ENCODE measurements at regions not wholly inside any gene's neighbourhood (a gene's known extent, or its start where the extent isn't known, plus 50 kb on each side); places are given as distances from the start of the nearest gene placed in this dataset.

DNA sequence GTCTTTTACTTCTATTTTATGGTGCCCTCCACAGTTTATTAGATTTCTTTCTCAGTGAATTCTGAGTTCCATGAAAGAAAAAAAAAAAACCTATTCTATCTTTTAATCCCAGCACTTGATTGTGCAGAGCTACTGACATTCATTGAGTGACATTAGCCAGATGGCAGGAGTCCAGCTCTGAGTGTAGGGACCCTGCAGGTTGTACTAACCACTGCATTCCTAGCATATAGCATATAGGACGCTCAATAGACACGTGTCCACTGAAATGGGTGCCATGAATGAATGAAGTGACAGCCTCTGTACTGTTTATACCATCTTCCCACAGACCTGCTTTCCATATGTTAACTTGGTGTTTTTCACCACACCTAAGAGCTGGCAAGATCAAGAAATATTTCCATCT lies 206.3 kb downstream of the RAP2A start:
- DNase-seq = no peak

DNA sequence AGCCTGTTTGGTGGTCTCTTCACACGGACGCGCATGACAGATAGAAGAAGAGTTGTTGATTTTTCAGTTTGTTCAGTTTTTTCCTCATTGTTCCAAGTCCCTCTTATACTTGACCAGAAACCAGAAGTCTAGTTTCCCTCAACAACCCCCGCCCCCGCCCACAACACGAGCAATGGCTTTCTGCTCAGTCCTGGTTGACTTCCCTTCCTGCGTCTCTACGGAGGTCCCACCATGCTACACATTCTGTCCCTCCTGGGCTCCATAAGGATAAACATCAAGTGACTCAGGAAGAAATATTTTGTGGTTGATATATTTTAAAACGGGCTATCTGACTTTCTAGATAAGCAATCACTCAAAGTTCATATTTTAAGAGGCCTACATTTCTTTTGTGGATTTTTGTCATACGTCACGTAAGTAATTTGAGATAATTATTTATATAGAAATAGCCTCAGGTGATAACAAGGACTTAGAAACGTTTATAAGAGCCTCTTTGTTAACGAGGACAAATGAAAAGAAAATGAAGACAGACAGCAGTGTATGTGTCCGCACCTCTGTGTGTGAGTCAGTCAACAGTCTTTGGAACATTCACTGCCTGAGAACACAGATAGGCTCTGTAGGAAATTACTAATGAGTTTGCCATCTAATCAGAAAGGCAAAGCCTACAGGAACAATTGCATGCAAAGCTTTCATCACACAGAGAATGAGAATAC lies 214.4 kb downstream of the RAP2A start:
- DNase-seq = no peak

DNA sequence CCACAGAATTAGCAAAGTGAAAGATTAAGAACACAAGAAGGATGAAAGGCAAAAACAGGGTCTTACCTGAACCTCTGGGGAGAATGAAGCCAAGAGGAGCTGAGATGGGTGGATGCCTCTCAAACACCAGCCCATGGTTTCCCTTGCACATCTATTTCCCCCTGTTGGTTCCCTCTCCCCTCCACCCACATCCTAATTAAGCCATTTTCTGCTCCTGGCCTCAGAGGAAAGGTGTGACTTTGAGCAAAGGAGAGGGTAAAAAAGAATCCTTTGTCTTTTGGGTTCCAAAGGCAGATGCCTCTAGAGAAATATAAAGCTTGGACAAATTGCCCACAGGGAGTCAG lies 214.9 kb downstream of the RAP2A start:
- no peak for DNase-seq

DNA sequence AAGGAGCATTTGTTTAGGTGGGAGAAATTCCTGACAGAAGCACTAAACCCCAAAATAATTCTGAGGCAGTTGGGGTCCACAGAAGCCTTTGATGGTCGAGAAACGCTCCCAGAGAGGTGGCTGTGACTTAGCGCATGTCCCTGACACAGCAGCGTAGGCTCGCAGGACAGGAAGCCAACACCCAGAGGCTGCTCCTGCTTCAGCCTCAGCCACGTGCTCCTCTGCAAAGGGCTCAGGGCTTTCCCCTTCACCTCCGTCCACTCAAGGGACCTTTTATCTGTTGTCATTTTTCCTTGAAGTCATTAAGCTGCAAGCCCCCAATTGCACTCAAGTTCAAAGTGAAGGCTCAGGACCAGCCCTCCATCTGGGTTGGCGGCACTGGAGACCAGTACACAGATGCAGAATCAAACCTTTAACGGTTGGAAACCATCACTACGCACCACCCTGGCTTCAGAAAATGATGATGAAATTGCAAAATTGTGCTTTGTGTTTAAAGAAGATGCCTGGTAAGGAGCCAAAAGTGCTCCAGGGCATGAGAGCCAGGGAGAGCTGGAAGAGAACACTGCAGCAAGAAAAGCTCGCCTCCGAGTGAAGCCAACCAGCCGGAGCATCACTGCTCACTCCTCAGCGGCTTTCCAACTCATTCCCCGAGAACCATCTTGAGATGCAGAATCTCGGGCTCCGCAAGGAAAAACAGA lies 219.6 kb downstream of the RAP2A start:
- DNase-seq = no peak

DNA sequence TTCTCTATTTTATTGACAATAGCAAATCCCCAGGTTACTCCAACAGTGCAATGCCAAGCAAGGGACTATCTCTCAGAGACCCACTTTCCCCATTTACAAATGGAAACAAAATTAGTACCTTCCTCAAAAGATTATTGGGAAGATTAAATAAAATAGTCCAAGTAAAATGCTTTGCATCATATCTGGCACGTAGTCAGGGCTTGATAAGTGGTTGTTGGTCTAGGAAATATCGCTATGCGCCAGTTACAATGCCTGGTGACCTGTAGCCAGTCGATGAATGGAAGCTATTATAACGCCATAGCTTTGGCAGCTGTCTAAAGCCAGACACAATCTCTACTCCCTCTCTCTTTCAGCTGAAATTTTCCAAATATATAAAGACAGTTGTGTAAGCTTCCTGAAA lies 220.3 kb downstream of the RAP2A start:
- no peak for DNase-seq

DNA sequence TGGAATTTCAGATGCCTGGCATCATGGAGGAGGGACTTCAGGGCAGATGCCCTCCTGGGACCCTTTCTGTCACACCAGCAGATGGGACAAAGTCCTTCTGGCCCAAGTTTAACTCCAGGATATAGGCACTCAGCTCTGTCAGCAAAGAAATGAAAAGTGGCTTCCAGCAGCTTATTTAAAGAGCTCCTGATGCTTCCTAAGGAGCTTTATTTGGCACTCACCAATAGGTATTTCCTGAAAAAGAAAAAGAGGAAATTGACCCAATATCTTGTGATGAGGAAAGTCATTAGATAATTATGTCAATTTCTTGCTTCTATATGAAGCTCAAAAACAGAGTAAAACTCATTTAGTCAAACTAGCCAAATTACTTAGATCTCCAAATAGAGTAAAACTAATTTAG lies 224.6 kb downstream of the RAP2A start:
- DNase-seq = no peak

DNA sequence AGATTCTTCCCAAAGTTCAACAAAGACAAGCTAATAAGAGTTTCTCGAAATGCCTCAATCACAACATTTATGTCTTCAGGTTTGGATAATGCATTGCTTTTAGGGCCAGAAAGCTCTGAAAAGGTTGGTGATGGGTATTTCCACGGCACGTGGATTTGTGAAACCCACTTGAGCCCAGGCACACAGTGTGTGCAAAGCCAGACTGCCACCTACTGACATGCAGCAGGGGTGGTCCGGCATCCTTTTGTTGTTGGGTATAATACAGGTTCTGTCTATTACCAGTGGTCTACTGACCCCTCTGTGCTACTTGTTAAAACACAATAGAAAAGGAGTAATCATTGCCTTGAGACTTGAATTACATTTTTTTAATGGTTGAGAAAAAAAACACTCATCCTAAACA lies 225.6 kb downstream of the RAP2A start:
- no peak for DNase-seq

DNA sequence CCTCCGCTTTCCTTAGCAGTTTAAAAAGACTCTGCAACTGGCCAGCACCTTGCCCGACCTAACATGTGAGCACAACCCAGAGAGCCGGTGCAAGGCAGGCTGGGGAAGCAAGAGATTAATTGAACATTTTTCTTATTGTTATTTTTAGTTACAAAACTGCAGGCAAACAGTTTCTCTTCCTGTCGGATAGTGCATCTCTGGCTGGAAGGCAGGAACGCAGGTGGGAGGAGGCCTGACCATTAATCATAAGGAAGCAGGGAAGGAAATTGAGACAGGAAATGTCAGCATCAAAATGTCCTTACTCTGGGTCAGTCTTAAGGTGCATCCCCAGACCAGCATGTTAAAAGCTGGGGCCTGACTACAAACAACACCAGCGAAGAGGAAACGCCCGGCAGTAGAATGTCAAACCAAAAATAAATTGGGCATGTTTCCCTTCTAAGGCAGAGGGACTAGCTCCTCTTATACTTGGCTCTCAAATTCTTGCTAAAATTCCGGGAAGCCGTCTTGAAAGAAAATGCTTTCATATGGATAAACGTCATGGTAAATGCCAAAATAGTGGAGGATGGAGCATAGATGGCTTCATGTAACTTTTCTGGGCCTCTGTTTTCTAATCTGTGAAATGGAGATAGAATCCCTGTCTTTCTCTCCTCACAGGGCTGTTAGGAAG lies 226.8 kb downstream of the RAP2A start:
- DNase-seq = no peak

DNA sequence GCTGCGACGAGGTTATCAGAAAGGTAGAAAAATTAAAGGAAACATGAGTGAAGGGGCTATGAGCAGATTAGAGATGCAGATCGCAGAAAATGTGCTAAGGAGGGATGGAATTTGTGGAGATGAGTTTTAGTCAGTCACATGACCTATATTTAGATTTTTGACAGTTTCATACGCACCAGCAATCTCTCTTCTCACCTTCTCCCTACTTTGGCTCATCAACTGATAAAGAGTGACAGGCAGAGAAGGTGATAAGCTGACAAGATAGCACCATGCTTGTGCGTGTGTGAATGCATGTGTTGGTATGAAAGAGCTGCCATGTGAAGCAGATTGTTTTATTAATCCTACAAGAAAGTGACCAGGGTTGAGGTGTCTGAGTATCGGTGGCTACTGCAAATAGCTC lies 252.6 kb downstream of the RAP2A start:
- DNase-seq = no peak

DNA sequence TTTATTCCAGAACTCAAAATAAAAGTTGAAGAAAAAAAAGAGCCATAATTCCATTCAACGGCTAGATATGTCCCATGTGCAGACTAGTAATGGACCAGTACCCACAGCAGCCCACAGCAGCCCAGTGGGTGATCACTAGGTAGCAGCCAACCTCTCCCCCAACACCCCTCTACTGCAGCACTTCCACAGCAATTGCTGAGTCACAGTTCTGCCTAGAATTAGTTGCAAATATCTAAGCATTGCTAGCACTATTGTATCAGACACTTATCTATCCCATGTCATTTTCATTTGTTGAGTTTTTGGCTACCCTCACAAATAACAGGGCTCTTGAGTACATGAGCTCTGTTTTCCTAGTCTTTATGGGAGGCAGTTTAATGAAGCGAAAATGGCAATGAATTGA lies 258.7 kb downstream of the RAP2A start:
- no peak for DNase-seq

DNA sequence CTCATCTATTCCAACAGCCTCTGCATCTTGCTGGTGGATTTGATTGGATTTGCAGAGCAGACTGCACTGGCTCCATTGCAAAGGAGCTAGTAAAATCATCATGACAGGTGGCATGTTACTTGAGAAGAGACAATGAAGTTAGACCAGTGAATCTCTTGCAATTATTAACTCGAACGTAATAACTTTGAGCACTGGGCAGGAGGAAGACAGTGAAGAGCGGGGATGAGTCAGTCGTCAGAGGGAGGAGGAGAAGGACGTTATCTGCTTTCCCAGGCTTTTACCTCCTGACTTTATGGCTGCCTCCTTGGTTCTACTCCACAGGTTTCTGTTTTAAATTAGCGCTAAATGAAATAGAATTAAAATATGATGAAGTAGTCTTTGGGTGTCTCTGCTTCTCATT lies 257.8 kb upstream of the IPO5 start:
- no peak for DNase-seq

DNA sequence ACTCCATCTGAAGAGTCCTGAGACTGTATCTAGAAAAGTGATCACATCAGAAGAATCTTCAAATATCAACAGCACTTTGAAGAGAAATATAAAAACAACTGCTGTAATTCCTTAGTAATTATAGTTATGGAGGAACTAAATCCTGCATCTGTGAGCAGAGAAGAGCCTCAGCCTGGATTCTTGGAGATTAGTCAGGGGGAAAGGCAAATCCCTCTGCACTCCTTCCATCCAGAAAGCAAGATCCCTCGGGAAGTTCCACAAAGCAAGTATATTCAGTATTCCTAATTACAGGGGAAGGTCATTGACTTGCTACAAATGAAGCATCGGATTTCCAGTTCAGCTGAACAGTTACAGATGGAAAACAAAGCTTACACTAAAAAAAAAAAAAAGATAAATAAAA lies 256.6 kb upstream of the IPO5 start:
- no peak for DNase-seq

DNA sequence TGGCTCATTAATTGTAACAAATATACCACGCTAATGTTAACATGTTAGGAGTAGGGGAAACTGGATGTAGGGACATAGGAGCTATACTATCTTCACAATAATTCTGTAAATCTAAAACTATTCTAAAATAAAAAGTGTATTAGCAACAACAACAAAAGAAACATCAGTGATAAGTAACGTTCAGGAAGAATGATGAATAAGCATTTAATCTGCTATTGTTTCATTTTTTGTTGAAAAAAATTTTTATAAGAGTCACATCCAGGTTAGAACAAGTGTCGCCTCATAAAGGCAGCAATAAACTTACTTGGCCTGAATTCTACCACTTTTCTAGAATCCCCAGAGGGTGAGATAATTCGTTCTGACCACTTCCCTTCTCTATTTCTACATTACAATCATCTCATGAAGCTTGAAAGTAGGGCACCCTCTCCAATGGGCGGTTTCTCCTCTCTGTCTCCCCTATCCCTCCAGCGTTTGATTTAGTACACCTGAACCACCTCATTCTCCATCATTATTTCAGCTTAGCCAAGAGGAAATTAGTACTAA lies 253.1 kb upstream of the IPO5 start:
- no peak for DNase-seq

DNA sequence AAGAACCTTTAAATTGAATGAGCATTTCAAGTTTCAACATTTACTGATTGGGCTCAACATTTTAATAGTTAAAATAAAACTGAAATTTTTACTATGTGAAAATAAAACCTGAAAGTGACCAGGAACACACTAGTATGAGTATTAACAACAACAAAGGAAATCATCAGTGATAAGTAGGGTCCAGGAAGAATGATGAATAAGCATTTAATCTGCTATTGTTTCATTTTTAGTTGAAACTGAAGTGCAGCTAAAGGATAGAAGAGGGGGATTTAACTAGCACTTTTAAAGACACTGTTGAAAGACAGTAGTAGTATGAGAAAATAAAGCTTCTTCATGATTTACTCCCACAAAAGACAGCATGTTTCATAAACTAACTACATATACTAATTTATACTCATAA lies 250.9 kb upstream of the IPO5 start:
- DNase-seq = no peak

DNA sequence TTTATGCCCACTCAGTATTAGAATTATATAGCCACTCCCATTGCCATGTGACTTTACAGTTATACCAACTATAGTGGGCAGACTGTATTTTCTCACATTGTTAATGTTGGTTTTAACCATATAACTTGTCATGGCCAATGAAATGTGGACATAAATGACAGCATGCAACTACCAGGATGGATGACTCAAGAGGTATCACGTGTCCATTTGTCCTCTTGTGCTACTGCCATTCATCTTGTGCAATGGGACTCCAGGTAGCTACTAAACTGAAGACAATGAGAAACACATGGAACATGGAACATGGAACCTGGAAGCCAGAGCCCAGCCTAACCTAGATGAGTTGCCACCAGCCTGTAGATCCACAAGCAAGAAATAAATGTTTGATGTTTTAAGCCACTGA lies 242.7 kb upstream of the IPO5 start:
- no peak for DNase-seq

DNA sequence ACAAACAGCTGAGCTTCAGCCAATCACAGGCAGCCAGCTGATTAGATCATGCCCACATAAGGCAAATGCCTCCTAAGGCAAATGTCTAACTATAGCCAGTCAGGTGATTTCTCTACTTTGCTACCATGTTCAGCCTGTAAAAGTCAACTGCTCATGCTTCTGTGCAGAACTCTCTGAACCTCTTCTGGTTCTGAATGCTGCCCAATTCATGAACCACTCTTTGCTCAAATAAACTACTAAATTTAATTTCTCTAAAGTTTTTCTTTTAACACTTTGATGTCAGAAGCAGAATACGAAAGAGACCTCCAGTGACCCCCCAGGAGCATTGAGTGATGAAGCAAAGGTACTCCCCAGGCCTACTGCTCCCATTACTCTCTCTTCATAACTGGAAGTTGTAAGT lies 240.7 kb upstream of the IPO5 start:
- no peak for DNase-seq

DNA sequence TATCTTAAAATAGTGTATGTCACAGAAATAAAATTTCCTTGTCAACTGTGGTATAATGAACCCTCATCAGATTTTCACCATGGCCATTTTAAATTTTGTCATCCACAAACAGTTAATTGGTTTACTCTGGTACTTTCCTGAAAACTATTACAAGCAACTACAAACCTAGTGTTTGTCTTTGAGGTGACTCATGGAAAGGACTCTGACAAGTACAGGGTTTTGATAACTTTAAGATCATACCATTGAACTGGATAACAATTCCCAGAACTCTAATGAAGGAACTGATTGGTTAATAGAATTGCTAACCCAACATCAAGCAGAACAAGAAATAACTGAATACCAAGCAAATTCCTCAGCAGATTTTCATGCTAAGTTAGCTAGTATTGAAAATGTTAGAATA lies 237.7 kb upstream of the IPO5 start:
- DNase-seq = no peak

DNA sequence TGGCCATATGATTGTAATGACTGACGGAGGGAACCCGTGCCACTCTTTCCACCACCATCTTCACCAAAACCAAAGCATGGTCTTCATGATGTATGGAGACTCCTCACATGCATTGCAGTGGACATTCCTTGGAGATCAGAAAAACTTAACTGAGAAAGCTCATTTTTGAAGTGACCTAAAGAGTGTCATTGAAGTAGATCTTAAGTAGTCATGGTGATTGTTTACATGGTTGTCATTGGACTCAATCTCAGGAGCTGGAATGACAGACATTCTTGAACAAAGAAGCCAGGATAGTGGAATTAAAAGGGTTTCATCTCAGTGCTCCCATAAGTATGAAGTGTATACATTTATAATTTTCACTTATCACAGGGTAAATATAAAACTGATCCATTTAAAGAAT lies 236.7 kb upstream of the IPO5 start:
- no peak for DNase-seq

DNA sequence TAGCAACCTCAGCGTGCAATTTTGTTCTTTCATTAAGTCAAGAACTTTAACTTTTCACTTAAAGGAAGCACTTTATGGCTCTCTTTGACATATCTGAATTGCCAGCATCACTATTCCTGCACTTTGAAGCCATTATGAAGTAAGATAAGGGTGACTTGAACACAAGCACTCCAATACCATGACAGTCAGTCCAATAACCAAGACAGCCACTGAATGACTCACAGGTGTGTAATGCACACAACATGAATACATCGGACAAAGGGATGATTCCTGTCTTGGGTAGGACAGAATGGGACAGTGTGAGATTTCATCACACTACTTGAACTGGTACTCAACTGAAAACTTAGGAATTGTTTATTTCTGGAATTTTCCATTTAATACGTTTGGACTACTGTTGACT lies 233.7 kb upstream of the IPO5 start:
- DNase-seq = no peak

DNA sequence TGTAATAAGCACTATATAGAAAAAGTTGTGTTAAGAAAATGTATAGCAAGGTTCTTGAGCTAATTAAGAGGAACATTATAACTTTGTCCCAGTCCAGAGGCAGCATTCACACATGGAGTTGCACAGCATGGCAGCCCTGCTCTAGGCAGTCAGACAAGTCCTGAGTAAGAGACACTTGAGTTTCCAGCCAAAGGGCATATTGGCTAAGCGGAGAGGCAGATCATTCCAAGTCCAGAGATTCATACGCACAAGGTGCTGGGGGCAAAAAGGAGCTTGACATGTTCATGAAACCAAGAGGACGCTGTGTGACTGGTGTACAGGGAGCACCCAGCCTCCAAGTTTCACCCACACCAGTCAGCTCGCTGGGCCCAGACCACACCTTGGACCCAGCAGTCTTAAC lies 232.6 kb upstream of the IPO5 start:
- no peak for DNase-seq

DNA sequence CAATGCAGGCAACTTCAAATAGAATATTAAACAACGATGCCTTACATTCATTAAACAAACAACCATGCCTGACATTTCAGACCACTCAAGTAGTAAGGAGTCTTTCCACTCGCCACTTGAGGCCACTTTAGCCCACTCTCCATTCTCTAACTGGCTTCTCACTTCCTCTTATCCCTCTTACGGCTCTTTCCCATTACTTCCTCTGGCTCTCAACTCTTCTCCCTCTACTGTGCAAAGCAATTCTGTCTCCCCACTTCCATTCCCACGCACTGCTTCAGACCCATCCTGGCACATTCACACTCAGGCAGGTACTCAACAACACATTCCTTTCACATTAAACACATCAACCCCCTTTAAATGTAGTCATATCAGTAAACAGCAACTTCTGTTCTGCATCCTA lies 229.8 kb upstream of the IPO5 start:
- no peak for DNase-seq

DNA sequence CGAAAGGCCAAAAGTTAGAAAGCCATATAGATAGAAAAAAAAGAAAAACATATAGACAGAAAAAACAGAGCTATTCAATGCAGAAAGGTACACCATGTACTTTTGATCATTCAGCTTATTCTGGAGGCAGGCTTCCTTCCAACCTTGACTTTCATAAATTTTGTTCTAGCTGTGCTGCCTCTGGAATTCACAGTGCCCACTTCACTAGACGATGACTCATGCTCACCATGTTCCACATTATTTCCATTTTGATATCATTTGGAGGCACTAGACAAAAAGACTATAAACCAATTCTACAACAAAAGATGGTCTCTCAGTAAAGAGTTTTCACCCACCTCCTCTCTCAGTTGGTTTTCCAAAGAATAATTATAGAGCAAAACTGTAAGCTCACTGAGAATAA lies 229.0 kb upstream of the IPO5 start:
- no peak for DNase-seq

DNA sequence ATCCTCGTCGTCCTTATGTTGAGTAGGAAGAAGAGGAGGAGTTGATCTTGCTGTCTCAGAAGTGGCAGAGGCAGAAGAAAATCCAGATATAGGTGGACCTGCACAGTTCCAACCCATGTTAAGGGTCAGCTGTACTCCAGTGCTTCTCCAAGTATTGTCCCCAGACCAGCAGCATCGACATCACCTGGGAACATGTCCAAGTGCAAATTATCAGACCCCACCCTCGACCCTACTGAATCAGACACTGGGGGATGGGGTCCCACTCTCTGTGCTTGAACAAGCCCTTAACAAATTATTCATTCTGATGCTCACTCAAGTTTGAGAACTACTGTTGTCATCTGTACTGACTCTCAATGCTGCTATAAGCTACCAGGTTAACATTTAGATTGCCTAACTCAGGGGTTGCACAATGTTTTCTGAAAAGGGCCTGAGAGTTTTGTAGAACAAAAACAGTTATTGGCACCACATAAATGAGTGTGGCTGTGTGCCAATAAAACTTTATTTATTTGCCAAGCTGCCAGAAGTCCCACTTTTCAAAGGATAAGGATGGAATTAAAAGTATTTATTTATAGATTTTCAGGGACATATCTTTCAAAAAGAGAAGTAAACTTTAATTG lies 226.7 kb upstream of the IPO5 start:
- no peak for DNase-seq

DNA sequence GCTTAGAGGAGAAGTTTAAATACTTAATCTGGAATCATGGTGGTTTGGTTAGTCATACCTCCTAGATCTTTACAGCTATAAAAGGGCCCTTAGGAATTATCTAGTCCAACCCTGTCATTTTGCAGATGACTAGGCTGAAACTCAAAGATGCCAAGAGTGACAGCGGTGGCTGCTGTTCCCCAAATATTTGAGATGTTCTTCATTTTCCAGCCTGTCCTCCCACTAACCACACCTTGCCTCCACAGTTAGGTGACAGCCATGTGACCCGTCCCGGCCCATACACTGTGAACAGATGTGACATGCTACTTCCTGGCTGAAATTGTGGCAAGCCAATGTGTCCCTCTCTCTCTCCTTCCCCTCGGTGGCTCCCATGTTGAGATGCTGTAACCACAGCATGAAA lies 225.5 kb upstream of the IPO5 start:
- DNase-seq = no peak
